Nucleus accumbens (tissue), 56 donors: ENCODE measurements at regions not wholly inside any gene's neighbourhood (a gene's known extent, or its start where the extent isn't known, plus 50 kb on each side); places are given as distances from the start of the nearest gene placed in this dataset.

Source experiments
- DNase-seq, 56 donors: peaks; one replicate each; lab custom pipeline; 2025; lab: John Stamatoyannopoulos, UW

DNA sequence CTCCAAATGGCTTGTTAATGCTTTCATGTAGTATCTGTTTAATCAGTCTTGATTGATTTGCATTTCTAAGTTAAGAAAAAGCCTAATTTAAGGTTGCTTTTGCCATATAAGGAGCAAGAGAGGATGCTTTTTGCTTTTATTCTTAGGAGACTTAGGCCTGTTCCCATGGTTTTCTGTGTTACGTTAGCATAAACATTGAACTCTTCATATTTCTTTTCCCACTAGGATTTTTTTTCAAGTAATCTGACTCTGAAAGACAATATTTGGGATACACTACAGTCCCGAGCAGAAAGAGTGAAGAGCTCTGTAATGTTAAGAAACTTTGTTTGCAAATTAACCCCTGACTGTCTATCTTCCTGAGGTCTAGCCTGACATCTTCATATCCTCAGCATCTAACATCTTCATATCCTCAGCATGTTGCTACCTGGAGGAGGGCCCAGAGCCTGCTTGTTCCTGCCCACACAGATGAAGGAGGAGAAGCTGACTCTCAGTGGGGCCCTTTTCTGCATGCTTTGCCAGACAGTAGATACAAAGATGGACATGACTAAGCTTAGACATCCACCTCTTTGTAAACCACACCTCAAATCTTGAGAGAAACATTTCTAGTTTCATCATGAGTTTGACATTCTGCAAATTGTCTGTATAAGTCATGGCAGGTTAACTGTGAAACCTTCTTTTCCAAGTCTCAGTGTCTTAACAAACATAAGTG lies 86.2 kb upstream of the COL6A5 start:
- no peak for DNase-seq

- DNase-seq = no peak
Measured at GRCh38 chr3:130260918-130261317, 84.6 kb upstream of the COL6A5 start.

DNA sequence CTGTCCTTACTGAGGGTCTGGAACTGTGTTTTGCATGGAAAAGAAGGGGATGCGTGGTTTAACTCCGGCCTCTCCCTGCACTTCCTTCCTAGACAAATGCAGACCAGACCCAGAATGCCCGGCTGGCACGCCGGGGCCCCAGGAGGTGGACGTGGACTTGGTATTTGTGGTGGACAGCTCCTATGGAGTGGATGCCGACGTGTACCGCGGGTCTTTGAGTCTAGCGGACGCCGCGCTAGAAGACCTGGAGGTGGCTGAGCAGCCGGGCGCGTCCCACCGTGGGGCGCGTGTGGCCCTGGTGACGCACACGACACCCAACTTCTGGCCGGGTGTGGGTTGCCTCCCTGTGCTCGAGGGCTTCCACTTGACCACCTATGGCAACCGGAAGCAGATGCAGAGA lies 81.8 kb upstream of the COL6A5 start:
- DNase-seq = no peak

DNA sequence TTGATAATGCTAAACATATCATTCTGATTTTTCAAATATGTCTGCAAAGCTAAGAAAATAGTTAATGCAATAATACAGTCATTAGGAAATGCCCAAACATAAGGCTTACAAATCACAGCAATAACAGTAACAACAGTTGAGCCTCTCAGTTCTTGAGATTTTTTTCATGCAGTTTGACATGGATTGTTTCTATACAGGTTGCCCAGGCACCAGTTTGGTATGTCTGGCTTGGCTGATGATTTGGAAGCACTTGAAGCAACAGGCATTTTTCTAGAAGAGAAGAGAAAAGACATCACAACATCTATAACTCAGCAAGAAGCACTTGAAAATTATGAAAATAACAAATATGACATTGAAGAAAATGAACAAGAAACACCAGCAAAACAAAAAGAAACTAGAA lies 78.7 kb upstream of the COL6A5 start:
- DNase-seq = no peak

DNA sequence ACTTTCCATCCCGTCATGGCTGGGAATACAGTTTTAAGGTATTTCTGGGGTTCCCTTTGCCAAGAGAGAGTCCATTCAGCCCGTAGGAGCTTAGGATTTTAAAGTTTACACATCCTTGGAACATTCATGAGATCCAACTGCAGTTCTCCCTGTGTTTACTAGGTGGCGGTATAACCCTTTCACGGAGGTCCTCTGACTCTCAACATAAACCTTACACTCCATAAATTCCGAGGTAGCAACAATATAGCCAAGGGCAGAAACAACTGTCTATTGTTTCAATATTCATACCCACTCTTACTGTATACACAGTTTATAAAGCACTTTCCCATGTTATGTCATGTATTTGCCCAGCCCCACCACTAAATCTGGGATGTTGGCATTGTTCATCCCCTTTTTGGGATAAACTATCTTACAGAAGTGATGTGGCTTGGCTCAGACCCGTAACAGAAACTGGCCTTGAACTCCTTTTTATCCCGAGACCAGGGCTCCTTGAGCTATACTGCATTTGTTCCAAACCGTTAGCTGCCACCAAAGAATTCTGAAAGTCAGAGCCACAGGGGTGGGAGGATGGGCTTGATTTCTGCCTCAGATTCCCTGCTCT lies 69.2 kb upstream of the COL6A5 start:
- DNase-seq = peak in 5 of 56 donors; percentile 3 to 14 (median 5)

DNA sequence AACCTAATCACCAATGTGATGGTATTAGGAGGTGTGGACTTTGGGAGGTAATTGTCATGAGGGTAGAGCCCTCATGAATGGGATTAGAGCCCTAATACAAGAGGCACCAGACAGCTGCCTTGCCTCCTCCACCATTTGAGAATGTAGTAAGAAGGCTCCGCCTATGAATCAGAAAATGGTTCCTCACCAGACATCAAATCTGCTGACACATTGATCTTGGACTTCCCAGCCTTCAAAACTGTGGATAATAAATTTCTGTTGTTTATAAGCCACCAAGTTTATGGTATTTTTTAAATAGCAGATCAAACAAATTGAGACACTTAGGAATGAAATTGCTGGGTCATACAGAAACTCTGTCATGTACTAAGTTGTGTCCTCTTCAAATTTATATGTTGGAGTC lies 56.8 kb upstream of the COL6A5 start:
- no peak for DNase-seq

DNA sequence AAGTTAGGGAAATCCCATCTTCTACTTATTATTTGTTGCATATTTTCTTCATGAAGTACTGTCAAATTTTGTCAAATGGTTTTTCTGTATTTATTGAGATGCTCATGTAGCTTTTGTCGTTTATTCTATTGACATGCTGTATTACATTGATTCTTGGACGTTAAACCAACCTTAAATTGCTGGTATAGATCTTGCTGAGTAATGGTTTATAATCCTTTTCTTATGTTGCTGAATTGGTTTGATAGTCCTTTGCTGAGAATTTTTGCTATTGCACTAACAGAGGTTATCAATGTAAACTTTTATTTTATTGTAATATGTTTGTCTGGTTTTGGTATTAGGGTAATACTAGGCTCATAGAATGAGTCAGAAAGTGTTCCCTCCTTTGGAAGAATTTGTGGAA lies 54.3 kb upstream of the COL6A5 start:
- DNase-seq = no peak

DNA sequence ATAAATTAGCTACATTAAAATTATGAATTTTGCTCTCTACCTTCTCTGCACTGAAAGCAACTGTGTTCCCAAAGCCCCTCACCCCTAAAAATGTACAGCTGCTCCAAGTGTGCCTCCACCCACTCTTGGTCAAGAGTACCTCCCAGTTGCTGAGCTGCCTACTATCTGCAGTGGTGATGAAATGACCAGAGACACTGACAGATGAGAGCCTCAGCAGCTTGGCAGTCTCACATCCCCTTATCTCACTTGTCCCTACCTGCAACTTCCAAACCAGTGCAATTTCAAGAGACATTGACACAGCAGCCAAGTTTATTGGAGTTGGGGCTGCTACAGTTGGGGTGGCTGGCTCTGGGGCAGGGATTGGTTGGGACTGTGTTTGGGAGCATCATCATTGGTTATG lies 52.2 kb upstream of the COL6A5 start:
- DNase-seq = no peak
